Germinal center (tissue), 1 donor: ENCODE measurements at regions not wholly inside any gene's neighbourhood (a gene's known extent, or its start where the extent isn't known, plus 50 kb on each side); places are given as distances from the start of the nearest gene placed in this dataset.

Experiments
- DNase-seq: peaks from one replicate; pipeline ENCODE4 v3.0.0; 2012; ENCODE audit warnings: mixed read lengths, low spot score

- DNase-seq: no peak
Measured at GRCh38 chr14:61191733-61192132, 89.4 kb downstream of the TMEM30B start.

GRCh38 chr14:61190341-61190740 is 90.8 kb downstream of the TMEM30B start:
- no peak for DNase-seq

- DNase-seq: peak; percentile 29
Measured at GRCh38 chr14:61188978-61189808, 91.9 kb downstream of the TMEM30B start.

- no peak for DNase-seq
Measured at GRCh38 chr14:61188196-61188595, 92.9 kb downstream of the TMEM30B start.

GRCh38 chr14:61187196-61187905 is 93.8 kb downstream of the TMEM30B start:
- no peak for DNase-seq

GRCh38 chr14:61186341-61187195 is 94.6 kb downstream of the TMEM30B start:
- no peak for DNase-seq

- DNase-seq: no peak
Measured at GRCh38 chr14:61185534-61185933, 95.6 kb downstream of the TMEM30B start.

- no peak for DNase-seq
Measured at GRCh38 chr14:61184112-61184511, 97.0 kb downstream of the TMEM30B start.

GRCh38 chr14:61183196-61183885 is 97.8 kb downstream of the TMEM30B start:
- DNase-seq: no peak

- DNase-seq: no peak
Measured at GRCh38 chr14:61179796-61180398, 101.2 kb downstream of the TMEM30B start.

- no peak for DNase-seq
Measured at GRCh38 chr14:61179061-61179690, 102.0 kb downstream of the TMEM30B start.

GRCh38 chr14:61178226-61179060 is 102.7 kb downstream of the TMEM30B start:
- no peak for DNase-seq

- DNase-seq: no peak
Measured at GRCh38 chr14:61177279-61178225, 103.6 kb downstream of the TMEM30B start.

GRCh38 chr14:61176686-61177085 is 104.5 kb downstream of the TMEM30B start:
- DNase-seq: no peak

- DNase-seq: no peak
Measured at GRCh38 chr14:61174987-61175386, 106.2 kb downstream of the TMEM30B start.

- no peak for DNase-seq
Measured at GRCh38 chr14:61174441-61174891, 106.7 kb downstream of the TMEM30B start.

GRCh38 chr14:61171727-61172126 is 109.4 kb downstream of the TMEM30B start:
- DNase-seq: no peak

- no peak for DNase-seq
Measured at GRCh38 chr14:61168141-61168540, 113.0 kb downstream of the TMEM30B start.

GRCh38 chr14:61167642-61168041 is 113.5 kb downstream of the TMEM30B start:
- no peak for DNase-seq
